Activated gamma-delta T cell (primary cell): ENCODE measurements at regions not wholly inside any gene's neighbourhood (a gene's known extent, or its start where the extent isn't known, plus 50 kb on each side); places are given as distances from the start of the nearest gene placed in this dataset.
"Not testable (repeated sequence)": the region's sequence is repeated elsewhere in the genome, so short reads cannot be mapped to it uniquely, and the experiment has no call there.

ENCODE experiments used
- DNase-seq: peaks from one replicate; lab custom pipeline; 2025; lab: John Stamatoyannopoulos, UW

DNA sequence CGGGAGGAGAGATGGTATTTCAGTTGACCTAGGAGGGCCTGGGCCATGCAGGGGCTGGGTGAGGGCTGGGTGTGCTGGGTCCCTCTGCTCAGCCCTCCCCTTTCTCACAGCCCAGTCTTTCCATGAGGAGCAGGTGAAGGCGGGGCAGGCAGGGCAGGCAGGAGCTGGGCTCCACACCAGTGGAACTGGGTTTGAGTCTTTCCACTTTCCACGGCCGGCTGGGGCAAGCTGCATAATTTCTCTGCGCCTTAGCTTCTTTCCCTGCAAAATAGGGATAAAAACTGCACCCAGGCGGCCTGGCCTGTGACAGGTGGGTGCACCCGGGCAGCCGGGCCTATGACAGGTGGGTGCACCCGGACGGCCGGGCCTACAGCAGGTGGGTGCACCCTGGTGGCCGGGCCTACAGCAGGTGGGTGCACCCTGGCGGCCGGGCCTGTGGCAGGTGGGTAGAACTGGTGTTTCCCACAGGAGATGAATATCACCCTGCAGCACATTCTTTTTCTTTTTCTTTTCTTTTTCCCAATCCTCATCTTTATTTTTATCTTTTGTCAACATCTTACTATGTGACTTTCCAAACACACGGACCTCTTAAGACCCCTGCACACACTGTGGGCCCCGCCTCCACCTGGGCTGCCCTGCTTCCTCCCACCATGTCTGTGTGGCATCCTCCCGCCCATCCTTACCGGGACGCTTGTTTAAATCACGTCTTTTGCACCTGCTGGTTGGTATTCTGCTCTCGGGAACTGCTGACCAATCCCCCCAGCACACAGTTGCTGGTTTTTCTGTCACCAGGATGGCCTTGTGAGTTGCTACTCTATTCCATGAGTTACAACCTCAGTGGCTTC, 111.3 kb downstream of the NPIPB11 start:
- DNase-seq: not testable (repeated sequence)

- not testable (repeated sequence) for DNase-seq
These were observed 112.0 kb downstream of the NPIPB11 start for GRCh38 chr16:29294400-29294933.

DNA sequence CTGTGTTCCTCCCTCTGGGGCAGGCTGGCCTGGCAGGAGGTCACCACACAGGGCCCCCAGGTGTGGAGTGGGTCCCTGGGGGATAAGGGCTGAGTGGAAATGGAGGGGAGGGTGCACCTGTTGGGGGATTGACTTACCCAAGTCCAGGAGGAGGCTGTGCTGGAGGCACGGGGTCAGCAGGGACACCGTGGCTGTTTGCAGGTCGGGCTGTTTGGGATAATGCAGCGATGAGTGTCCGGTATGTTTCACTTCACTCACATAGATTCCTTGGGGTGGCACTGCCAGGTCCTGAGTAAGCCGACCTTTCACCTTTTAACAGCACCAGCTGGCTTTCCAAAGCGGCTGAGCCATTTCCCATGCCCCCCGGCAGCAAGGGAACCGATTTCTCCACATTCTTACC, 113.0 kb downstream of the NPIPB11 start:
- not testable (repeated sequence) for DNase-seq

DNA sequence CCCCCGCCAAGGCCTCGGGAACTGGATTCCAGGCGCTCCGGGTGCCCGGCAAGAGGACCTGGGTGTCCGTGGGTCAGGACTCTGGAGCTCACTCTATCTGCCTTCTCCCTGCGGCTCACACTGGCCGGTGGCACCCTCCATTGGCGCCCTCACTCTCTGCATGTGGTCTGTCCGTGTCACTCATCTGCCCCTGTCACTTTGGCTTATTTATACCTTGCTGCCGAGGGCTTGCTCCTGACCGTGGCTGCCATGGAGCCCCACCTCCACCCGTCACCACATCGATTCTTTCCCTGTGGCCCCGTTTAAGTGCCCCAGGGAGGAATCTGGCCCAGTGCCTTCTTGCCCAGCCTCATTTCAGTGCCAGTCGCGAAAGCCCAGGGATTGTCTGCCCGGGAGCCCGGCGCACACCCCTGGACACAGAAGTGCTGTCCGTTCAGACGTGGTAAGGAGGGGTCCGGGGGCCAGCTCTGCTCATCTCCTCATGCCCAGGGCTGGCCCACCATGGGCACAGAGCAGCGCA, 113.5 kb downstream of the NPIPB11 start:
- DNase-seq: not testable (repeated sequence)

GRCh38 chr16:29291329-29292271, 114.9 kb downstream of the NPIPB11 start:
- DNase-seq: peak; percentile 46

- DNase-seq: peak; percentile 55
These were observed 115.8 kb downstream of the NPIPB11 start for GRCh38 chr16:29290631-29291247.

DNA sequence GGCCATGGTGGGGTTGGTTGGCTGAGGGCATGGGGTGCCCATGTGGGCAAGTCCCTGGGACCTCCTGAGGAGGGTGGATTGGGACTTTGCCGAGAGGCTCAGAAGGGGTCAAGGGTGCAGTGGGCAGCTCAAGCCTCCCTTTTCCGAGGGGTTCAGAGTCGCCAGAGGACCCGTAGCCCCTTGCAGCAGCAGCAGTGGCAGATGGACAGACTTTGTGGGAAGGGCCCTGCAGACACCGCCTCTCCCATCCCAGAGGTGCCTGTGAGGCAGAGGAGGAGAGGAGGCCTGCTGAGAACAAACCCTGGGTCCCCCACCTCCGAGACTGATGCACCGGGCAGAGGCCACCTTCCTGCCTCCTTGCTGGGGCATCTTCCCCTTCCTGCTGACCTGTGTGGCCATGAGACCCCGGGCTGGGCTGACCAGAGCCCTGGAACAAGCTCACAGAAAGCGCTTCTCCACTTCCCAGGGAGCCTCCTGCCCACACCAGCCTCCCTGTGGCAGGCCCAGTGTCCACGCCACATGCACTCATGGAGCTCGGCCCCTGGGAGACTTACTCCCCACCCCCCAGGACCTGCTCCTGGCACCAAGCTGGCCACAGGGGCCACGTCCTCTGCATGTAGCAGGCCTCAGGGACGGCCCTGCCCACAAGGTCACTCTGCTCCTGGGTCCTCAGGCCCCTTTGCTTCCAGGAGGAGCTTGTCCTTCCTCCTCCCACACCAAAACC, 116.8 kb downstream of the NPIPB11 start:
- DNase-seq: not testable (repeated sequence)

DNA sequence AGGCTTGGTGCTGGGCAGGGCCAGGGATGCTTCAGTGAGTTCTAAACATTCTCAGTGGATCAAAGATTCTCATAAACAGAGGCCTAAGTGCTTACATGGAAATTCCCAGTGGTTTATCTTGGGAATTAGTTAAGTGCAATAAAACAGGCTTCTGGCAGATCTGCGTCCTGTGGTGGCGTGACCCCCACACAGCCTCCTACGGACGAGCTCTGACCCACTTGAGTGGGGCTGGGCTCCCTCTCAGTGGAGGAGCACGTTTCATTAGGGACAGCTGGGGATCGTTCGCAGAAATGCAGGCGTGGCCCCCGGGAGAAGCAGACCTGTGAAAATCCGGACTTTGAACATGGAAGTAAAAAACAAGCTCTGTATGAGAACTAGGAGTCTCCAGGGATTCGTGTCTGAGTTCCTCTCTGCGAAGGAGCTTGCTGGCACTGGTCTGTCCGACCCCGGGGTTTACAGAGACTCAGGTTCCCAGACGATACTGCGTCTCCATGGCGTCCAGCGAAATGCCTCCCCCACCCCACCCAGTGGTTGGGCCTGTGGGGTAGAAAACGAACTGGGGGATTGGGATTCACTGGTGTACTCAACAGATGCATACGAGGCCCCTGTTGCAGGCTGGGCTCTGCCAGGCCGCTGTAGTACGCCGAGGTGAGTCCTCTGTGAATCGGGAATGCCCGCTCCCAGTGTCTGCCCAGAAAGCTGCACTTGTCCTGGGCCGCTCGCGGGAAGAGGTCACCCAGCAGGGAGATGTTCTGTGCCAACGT, 117.6 kb downstream of the NPIPB11 start:
- not testable (repeated sequence) for DNase-seq

- not testable (repeated sequence) for DNase-seq
These were observed 118.5 kb downstream of the NPIPB11 start for GRCh38 chr16:29287871-29288535.

- DNase-seq: not testable (repeated sequence)
These were observed 119.3 kb downstream of the NPIPB11 start for GRCh38 chr16:29287246-29287645.

- not testable (repeated sequence) for DNase-seq
These were observed 119.7 kb downstream of the NPIPB11 start for GRCh38 chr16:29286796-29287195.

GRCh38 chr16:29286161-29286560, 120.3 kb downstream of the NPIPB11 start:
- not testable (repeated sequence) for DNase-seq

GRCh38 chr16:29285151-29285885, 121.2 kb downstream of the NPIPB11 start:
- not testable (repeated sequence) for DNase-seq

DNA sequence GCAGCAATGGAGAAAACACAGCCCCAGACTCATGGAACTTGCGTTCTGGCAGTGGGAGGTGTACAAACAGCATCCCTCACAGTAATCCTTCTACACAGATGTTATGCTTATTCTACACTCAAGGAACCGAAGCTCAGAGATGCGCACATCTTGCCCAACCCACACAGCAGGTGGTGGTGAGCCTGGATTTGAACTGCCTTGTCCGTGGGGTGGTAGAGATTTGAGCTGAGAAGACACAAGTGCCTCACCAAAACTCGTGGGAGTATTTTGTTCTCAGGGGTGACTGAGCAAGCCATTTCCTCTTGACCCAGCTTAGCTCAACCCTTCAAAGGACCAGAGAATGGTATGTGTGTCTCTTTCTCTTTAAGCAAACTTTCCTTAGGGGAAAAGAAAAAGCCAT, 121.8 kb downstream of the NPIPB11 start:
- not testable (repeated sequence) for DNase-seq

DNA sequence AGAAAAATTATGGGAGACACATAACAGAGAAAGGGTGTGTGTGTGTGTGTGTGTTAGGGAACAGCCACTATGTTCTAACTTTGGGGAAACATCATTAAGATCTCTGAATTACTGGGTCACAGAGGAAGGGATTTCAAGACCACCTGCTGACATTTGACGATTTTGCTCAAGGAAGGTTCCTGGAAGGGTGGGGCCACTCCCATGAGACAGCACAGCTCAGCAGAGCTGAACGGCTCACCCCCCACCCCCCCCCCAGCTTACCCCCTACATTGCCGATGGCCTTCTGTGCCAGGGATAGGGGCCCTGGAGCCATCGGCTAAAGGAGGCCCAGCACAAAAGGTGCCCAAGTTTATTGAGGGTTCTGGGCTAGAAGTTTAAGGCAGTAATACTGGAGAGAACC, 122.4 kb downstream of the NPIPB11 start:
- not testable (repeated sequence) for DNase-seq

DNA sequence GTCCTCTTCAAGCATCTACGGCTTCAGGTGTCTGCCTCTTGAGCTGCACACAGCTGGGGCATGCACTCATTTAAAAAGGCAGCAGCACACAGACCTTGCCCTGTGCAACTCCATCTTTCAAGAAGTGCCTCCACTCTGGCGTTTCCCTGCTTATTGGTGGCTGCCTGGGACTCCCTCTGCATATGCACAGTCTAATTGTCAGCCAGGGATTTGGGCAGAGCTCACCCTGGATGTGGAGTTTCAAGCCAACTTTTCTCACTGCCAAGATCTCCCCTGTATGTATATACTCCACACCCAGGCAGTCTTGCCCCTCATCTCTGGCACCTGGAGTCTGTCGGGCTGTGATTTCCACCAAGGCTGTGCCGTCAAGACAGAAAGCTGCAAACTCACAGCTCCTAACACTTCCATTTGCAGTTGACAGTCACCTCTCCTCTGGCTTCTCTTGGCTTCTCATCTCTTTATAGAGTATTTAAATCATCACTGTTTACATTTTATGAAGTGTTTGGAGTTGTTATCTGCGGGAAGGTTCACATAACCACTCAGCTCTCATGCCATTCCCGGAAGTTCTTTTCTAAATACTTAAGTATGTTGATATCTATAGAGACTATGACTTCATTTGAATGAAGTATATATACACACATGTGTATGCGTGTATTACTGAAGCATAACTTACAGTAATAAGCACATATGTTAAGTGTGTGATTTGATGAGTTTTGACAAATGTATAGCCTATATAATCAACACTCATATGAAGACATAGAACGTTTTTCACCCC, 128.2 kb downstream of the NPIPB11 start:
- DNase-seq: not testable (repeated sequence)

GRCh38 chr16:29276446-29276845, 130.1 kb downstream of the NPIPB11 start:
- DNase-seq: not testable (repeated sequence)
